Liver (tissue), 8 donors: ENCODE measurements at regions not wholly inside any gene's neighbourhood (a gene's known extent, or its start where the extent isn't known, plus 50 kb on each side); places are given as distances from the start of the nearest gene placed in this dataset. TPM values are rescaled to one million over a fixed set of nuclear protein-coding genes. Genes with fewer than 3 reads are reported as not detected.

Experiments used
- DNase-seq: peaks from one replicate; pipeline ENCODE4 v3.0.0-alpha.2; 2017; ENCODE audit warnings: low spot score
- H3K27ac ChIP-seq, 2 donors: one replicate each; pipeline ENCODE4 v1.7.0; 2013; ENCODE audit warnings: inconsistent platforms in 2 of 2, low read length in 2 of 2, control low read depth in 1 of 2, low read depth in 1 of 2, mild to moderate bottlenecking in 1 of 2
- H3K27me3 ChIP-seq, 4 donors: one replicate each; pipeline versions ENCODE4 v1.6.1 to v1.7.0; 2013; ENCODE audit warnings: low read length in 3 of 4, inconsistent platforms in 1 of 4, mild to moderate bottlenecking in 1 of 4, moderate library complexity in 1 of 4; ENCODE audit not compliant: control insufficient read depth in 4 of 4, insufficient read depth in 4 of 4
- H3K36me3 ChIP-seq, 4 donors: one replicate each; pipeline versions ENCODE4 v1.6.1 to v1.7.0; 2013; ENCODE audit warnings: low read length in 3 of 4, mild to moderate bottlenecking in 3 of 4, low read depth in 1 of 4, moderate library complexity in 1 of 4; ENCODE audit not compliant: control insufficient read depth in 4 of 4, insufficient read depth in 3 of 4
- H3K4me1 ChIP-seq, 4 donors: one replicate each; pipeline versions ENCODE4 v1.6.1 to v1.7.0; 2013; ENCODE audit warnings: low read length in 3 of 4, mild to moderate bottlenecking in 3 of 4, moderate library complexity in 1 of 4; ENCODE audit not compliant: control insufficient read depth in 4 of 4, insufficient read depth in 4 of 4
- H3K4me3 ChIP-seq, 3 donors: one replicate each; pipeline versions ENCODE4 v1.6.1 to v1.7.0; 2013; ENCODE audit warnings: low read length in 3 of 3, control low read depth in 1 of 3, low read depth in 1 of 3, mild to moderate bottlenecking in 1 of 3
- H3K9ac ChIP-seq, 2 donors: one replicate each; pipeline ENCODE4 v1.7.0; 2013; ENCODE audit warnings: low read length in 2 of 2, mild to moderate bottlenecking in 2 of 2, moderate library complexity in 2 of 2, control low read depth in 1 of 2, low read depth in 1 of 2
- H3K9me3 ChIP-seq, 4 donors: one replicate each; pipeline versions ENCODE4 v1.6.1 to v1.7.0; 2013; ENCODE audit warnings: low read length in 3 of 4; ENCODE audit not compliant: control insufficient read depth in 4 of 4
- CTCF ChIP-seq: fragments of 150-350 bp; IDR thresholded peaks from 2 replicates; pipeline ENCODE4 v1.5.1; 2017; ENCODE audit warnings: improper control_type of control experiment, low read depth, low read length; ENCODE audit not compliant: missing input control
- FOXA1 ChIP-seq: IDR thresholded peaks from 2 replicates; pipeline ENCODE4 v1.6.1; 2016; ENCODE audit warnings: antibody characterized with exemption
- FOXA2 ChIP-seq: IDR thresholded peaks from 2 replicates; pipeline ENCODE4 v1.6.1; 2016; ENCODE audit warnings: antibody characterized with exemption
- HNF4A ChIP-seq, 2 donors: conservative IDR thresholded peaks; 2 replicates each; pipeline ENCODE4 v1.6.1; 2016; ENCODE audit warnings: antibody characterized with exemption in 2 of 2, mild to moderate bottlenecking in 2 of 2
- HNF4G ChIP-seq: IDR thresholded peaks from 2 replicates; pipeline ENCODE4 v1.6.1; 2016; ENCODE audit warnings: antibody characterized with exemption
- JUND ChIP-seq, 2 donors: IDR thresholded peaks; 2 replicates each; pipeline ENCODE4 v1.6.1; 2016; ENCODE audit warnings: antibody characterized with exemption in 2 of 2
- MAX ChIP-seq: IDR thresholded peaks from 2 replicates; pipeline ENCODE4 v1.6.1; 2016; ENCODE audit warnings: antibody characterized with exemption
- NR2F2 ChIP-seq: IDR thresholded peaks from 2 replicates; pipeline ENCODE4 v1.6.1; 2016; ENCODE audit warnings: antibody characterized with exemption
- RAD21 ChIP-seq, 2 donors: IDR thresholded peaks; 2 replicates each; pipeline ENCODE4 v1.6.1; 2016; ENCODE audit warnings: antibody characterized with exemption in 2 of 2, mild to moderate bottlenecking in 2 of 2
- REST ChIP-seq: IDR thresholded peaks from 2 replicates; pipeline ENCODE4 v1.6.1; 2016; ENCODE audit warnings: antibody characterized with exemption, mild to moderate bottlenecking
- RXRA ChIP-seq, 2 donors: IDR thresholded peaks; 2 replicates each; pipeline ENCODE4 v1.6.1; 2017 to 2018; ENCODE audit warnings: antibody characterized with exemption in 2 of 2, mild to moderate bottlenecking in 1 of 2
- SP1 ChIP-seq: IDR thresholded peaks from 2 replicates; pipeline ENCODE4 v1.6.1; 2018; ENCODE audit warnings: antibody characterized with exemption, mild to moderate bottlenecking
- TAF1 ChIP-seq: conservative IDR thresholded peaks from 2 replicates; pipeline ENCODE4 v1.6.1; 2016; ENCODE audit warnings: antibody characterized with exemption, mild to moderate bottlenecking
- YY1 ChIP-seq: IDR thresholded peaks from 2 replicates; pipeline ENCODE4 v1.6.1; 2016; ENCODE audit warnings: antibody characterized with exemption, mild to moderate bottlenecking
- small RNA-seq: library from RNA; depleted of rRNA; stranded (forward); fragments of <200 nt; gene quantifications from one replicate; pipeline ENCODE3, GENCODE V24; 2014
- TF ChIP-seq, protein P1 (sequence below): IDR thresholded peaks from 2 replicates; pipeline ENCODE4 v1.6.1; 2016; ENCODE audit warnings: antibody characterized with exemption
- TF ChIP-seq, protein P2 (sequence below): IDR thresholded peaks from 2 replicates; pipeline ENCODE4 v1.6.1; 2016; ENCODE audit warnings: antibody characterized with exemption
- donor health status: healthy.
- donor health status: healthy.
- donor health status: healthy.
- donor health status: healthy.

DNA sequence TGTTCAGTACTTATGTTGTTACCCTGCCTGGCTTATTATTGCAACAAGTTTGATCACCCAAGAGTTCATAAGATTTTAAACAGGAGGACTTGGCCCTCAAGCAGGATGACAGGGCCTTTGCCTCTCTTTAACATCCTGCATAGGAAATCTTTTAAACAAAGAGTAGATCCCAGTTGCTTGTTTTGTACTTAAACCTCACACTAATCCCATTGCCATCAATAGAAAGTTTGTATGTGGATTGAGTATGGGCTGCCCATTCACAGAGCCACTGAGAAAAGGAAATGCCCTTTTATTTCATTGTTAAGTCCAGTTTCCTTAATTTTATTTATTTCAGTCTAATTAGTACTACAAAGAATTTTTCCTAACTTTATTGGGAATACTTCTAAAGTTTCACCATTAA is 52.2 kb upstream of the FGF10 start:
- Histone ChIP-seq H3K9me3 (no peaks in the 10 kb centered on the region), H3K4me3 (no peak overlapping the region), H3K36me3 (no peaks in the 10 kb centered on the region), H3K4me1 (no peaks in the 10 kb centered on the region), H3K27me3 (no peaks in the 10 kb centered on the region), H3K9ac (no peak overlapping the region), H3K27ac (no peak overlapping the region)
- TF ChIP-seq SP1 (no peak), FOXA1 (no peak), FOXA2 (no peak), RAD21 (IDR thresholded peaks at IDR 0.05) (no peak), HNF4A (conservative IDR thresholded peaks at IDR 0.05) (no peak), CTCF (no peak), JUND (IDR thresholded peaks at IDR 0.05) (no peak), TAF1 (no peak), REST (no peak), RXRA (IDR thresholded peaks at IDR 0.05) (no peak), HNF4G (no peak), YY1 (no peak), NR2F2 (no peak), MAX (no peak)
- TF ChIP-seq, protein P1, sequence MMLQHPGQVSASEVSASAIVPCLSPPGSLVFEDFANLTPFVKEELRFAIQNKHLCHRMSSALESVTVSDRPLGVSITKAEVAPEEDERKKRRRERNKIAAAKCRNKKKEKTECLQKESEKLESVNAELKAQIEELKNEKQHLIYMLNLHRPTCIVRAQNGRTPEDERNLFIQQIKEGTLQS = no peak
- TF ChIP-seq, protein P2, sequence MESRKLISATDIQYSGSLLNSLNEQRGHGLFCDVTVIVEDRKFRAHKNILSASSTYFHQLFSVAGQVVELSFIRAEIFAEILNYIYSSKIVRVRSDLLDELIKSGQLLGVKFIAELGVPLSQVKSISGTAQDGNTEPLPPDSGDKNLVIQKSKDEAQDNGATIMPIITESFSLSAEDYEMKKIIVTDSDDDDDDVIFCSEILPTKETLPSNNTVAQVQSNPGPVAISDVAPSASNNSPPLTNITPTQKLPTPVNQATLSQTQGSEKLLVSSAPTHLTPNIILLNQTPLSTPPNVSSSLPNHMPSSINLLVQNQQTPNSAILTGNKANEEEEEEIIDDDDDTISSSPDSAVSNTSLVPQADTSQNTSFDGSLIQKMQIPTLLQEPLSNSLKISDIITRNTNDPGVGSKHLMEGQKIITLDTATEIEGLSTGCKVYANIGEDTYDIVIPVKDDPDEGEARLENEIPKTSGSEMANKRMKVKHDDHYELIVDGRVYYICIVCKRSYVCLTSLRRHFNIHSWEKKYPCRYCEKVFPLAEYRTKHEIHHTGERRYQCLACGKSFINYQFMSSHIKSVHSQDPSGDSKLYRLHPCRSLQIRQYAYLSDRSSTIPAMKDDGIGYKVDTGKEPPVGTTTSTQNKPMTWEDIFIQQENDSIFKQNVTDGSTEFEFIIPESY = no peak
- no peak for DNase-seq

- no peaks in the 10 kb centered on the region for H3K27me3 ChIP-seq
- no peak overlapping the region for H3K4me3 ChIP-seq
- H3K9me3 ChIP-seq = no peaks in the 10 kb centered on the region
- DNase-seq = no peak
- H3K4me1 ChIP-seq = no peaks in the 10 kb centered on the region
- no peaks in the 10 kb centered on the region for H3K36me3 ChIP-seq
- H3K9ac ChIP-seq = no peak overlapping the region
- no peak overlapping the region for H3K27ac ChIP-seq
- TF ChIP-seq HNF4G = no peak
- TF ChIP-seq TAF1 = no peak
- TF ChIP-seq FOXA1 = no peak
- no peak for TF ChIP-seq HNF4A (conservative IDR thresholded peaks at IDR 0.05)
- TF ChIP-seq RXRA (IDR thresholded peaks at IDR 0.05) = no peak
- TF ChIP-seq, protein P1 = no peak
- no peak for TF ChIP-seq SP1
- TF ChIP-seq JUND (IDR thresholded peaks at IDR 0.05) = no peak
- no peak for TF ChIP-seq NR2F2
- TF ChIP-seq RAD21 (IDR thresholded peaks at IDR 0.05) = no peak
Measured at GRCh38 chr5:44440186-44440585, 51.0 kb upstream of the FGF10 start.

Small RNA genes in the stretch of these regions (small RNA-seq; reads per million reads assigned to genes)
- not detected for gene RN7SL383P
